AG09319 (cell line): ENCODE measurements at regions not wholly inside any gene's neighbourhood (a gene's known extent, or its start where the extent isn't known, plus 50 kb on each side); places are given as distances from the start of the nearest gene placed in this dataset.

ENCODE experiments used
- DNase-seq: peaks from one replicate; pipeline ENCODE4 v3.0.0-alpha.2; 2010; ENCODE audit warnings: low read depth; ENCODE audit errors: extremely low read depth
- TF ChIP-seq, protein P1 (sequence below): IDR thresholded peaks from 2 replicates; pipeline ENCODE4 v1.5.1; 2011; ENCODE audit warnings: low read depth, mild to moderate bottlenecking, inconsistent platforms, low read length, moderate library complexity

DNA sequence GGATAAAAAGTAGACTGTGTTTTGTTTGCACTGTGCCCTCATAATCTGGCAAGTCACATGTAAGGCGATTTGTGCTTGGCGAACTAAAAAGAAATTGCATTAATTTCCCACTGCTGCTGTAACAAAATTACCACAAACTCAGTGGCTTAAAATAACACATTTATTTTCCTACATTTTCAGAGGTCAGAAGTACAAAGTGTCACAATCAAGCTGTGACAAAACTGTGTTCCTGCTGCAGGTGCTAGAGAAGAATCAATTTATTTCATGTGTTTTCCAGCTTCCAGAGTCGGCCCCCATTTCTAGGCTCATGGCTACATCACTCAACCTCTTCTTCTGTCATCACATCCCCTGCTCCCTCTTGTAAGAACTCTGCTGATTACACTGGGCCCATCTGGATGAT, 158.6 kb upstream of the UFM1 start:
- TF ChIP-seq, protein P1, sequence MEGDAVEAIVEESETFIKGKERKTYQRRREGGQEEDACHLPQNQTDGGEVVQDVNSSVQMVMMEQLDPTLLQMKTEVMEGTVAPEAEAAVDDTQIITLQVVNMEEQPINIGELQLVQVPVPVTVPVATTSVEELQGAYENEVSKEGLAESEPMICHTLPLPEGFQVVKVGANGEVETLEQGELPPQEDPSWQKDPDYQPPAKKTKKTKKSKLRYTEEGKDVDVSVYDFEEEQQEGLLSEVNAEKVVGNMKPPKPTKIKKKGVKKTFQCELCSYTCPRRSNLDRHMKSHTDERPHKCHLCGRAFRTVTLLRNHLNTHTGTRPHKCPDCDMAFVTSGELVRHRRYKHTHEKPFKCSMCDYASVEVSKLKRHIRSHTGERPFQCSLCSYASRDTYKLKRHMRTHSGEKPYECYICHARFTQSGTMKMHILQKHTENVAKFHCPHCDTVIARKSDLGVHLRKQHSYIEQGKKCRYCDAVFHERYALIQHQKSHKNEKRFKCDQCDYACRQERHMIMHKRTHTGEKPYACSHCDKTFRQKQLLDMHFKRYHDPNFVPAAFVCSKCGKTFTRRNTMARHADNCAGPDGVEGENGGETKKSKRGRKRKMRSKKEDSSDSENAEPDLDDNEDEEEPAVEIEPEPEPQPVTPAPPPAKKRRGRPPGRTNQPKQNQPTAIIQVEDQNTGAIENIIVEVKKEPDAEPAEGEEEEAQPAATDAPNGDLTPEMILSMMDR: no peak
- no peak for DNase-seq

DNA sequence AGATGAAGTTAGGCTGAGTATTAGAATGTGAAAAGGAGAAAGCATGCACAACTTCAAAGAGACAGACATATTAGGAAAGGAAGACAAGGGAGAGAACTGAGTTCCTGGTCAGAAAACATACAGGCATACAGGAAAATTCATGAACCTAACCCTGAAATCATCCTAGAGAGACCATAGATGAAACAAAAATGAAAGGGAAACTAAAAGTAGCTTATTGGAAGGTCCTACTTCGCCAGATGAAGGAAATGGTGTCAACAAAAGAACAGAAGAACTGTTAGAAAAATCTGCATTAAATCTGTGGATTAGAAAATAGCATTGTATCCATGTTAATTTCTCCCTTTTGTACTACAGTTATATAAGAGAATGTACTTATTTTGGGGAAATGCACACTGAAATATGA, 169.0 kb upstream of the UFM1 start:
- TF ChIP-seq, protein P1: no peak
- DNase-seq: no peak

DNA sequence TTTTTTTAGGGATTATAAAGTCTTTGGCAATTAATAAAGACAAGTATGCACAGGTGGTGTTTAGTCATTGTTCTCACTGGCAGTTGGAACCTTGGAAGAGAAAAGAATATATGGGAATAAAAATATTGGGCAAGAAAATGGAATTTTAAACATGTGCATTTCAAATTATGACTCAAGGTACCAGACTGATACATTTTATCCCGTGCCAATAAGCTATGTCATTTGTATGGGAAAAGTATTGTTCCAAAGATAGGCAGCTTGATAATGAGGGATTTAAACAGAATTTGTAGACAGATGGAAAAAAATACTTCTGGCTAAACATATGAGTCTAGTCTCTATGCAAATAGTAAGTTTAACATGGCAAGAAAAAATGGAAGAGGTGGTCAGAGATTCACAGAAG, 169.5 kb upstream of the UFM1 start:
- TF ChIP-seq, protein P1: no peak
- DNase-seq: no peak

DNA sequence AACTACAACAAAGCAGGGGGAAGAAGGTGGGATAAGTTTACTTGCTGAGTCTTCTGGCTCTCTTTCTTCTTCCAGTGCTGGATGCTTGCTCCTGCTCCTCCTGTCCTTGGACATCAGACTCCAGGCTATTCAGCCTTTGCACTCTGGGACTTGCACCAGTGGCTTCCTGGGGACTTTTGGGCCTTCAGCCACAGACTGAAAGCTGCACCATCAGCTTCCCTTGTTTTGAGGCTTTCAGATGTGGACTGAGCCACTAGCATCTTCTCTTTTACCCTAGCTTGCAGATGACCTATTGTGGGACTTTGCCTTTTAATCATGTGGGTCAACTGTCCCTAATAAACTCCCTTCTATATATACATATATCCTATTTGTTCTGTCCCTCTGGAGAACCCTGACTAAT, 173.0 kb upstream of the UFM1 start:
- TF ChIP-seq, protein P1: no peak
- no peak for DNase-seq

DNA sequence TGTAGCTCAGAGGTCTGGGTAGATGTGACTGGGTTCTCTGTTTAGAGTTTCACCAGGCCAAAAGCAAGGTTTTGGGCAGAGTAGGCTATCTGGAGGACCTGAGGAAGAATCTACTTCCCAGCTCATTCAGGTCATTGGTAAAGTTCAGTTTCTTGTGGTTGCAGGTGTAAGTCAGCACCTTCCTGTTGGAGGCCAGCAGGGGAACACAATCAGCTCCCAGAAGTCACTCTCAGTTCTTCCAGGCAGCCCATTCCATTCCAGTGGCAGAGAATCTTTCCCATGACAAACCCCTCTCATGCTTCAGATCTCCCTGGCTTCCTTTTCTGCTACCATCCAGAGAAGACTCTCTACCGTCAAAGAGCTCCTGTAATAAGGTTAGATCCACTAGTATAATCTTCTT, 176.2 kb upstream of the UFM1 start:
- no peak for DNase-seq
- TF ChIP-seq, protein P1: no peak

DNA sequence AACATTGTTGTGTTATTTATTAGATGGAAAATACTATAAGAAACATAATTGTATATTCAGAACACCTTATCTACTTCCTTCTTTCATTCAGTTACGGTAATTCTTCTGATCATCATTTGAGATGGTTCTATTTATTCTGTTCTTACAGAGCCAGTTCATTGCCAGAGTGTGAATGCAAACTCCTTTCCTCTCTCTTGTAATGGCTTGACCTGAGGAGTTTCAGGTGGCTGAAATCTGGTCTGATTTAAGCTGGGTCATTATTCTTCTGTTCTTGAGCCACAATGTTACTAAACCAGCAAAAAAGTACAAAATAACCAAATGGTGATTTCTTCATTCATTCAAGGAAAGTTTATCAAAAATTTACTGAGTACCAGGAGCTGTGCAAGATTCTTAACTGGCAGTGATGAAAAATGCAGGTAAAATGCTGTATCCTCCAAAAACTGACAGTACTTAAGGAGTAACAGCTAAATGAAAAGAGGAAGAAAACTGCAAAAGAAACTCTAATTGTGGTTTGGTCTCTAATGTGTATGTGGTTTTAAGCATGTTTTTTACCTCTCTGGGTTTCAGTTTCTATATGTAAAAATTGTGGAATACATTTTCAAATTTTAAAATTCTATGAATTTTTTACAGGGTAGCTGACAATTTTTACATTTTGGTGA, 182.4 kb upstream of the UFM1 start:
- TF ChIP-seq, protein P1: no peak
- DNase-seq: no peak

DNA sequence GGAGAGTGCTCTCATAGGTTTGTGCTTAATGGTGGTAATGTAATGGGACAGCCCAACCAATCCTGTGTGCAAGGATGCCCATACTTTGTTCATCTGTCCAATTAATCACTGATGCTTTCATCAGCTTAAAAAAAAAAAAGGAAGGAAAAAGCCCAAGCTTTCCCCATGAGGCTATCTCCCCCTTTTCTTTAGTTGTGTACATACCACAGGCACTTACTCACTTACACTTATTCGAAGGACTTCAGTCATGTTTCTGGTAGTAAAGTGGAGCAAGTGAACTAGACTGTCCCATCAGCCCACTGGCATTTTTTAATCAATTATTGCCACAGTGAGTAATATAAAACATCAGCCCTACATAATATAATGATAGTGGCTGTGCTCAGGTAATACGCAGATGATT, 183.5 kb upstream of the UFM1 start:
- no peak for DNase-seq
- TF ChIP-seq, protein P1: no peak
